H1 (cell line): ENCODE measurements at regions not wholly inside any gene's neighbourhood (a gene's known extent, or its start where the extent isn't known, plus 50 kb on each side); places are given as distances from the start of the nearest gene placed in this dataset.

Experiments used
- CEBPB ChIP-seq: IDR thresholded peaks from 2 replicates; pipeline ENCODE4 v1.6.1; 2012; ENCODE audit warnings: low read depth, low read length
- NANOG ChIP-seq: IDR thresholded peaks from 2 replicates; pipeline ENCODE4 v1.6.1; 2011; ENCODE audit warnings: low read length, low read depth, mild to moderate bottlenecking, inconsistent platforms; ENCODE audit not compliant: insufficient read depth, poor library complexity, severe bottlenecking
- TF ChIP-seq, protein P1 (sequence below): IDR thresholded peaks from 2 replicates; pipeline ENCODE4 v1.6.1; 2011; ENCODE audit warnings: low read depth, mild to moderate bottlenecking, low read length; ENCODE audit not compliant: insufficient read depth

DNA sequence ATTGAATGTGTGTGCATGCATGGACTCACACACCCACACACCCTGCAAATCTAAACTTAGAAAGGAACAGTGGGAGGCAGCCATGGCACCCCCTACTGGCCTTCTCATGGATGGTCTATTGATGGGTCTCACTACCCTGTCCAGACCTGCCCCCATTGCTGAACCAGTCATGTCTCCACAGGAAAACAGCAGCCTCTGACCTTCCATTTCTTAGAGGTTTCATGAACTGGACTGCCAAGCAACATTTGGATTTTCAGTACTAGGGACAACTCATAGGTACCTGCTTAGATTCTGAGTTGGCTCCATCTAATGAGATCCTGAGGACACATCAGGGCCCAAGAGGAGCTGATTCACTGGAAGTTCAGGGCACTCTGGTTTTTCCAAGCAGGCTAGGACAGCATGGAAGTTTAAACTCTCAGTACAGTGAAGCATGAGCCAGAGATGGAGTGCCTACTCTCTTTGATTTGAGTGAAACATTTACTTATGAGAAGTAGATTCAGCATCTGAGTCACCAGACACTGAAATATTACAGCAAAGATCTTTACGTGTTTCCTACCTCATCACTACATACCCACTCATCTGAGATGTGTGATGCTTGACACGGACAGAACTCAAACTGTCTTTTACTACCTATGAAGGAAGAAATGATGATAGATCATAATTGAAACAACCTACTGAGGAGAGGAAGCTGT lies 98.9 kb upstream of the PLEKHG7 start (continued):
- TF ChIP-seq, protein P1, sequence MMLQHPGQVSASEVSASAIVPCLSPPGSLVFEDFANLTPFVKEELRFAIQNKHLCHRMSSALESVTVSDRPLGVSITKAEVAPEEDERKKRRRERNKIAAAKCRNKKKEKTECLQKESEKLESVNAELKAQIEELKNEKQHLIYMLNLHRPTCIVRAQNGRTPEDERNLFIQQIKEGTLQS = no peak
- no peak for TF ChIP-seq NANOG
- TF ChIP-seq CEBPB = no peak
- TF ChIP-seq, all 59 proteins: peak for 0
